Right ventricle myocardium inferior (tissue), 1 donor: ENCODE measurements at regions not wholly inside any gene's neighbourhood (a gene's known extent, or its start where the extent isn't known, plus 50 kb on each side); places are given as distances from the start of the nearest gene placed in this dataset.

Experiments
- ATAC-seq: fragments of 200-7000 bp; cut with Tn5 transposase; one replicate; pipeline ENCODE4 v1.9.1; 2020; ENCODE audit warnings: mild to moderate bottlenecking, moderate library complexity
- DNase-seq: peaks from one replicate; pipeline ENCODE4 v3.0.0; 2021; ENCODE audit errors: missing footprints
- intact Hi-C: fragments of 100-400 bp; cut with DNase I; formaldehyde crosslinking; loops from one replicate; pipeline ENCODE4 v1.11.0; 2022
- donor health status: DM: no; HTN: yes; CAD: no; lungs with severe emphysema.

GRCh38 chr5:6861036-6861435 lies 147.8 kb downstream of the TENT4A start:
- intact Hi-C loops = no loop called here
- ATAC-seq (no peak), DNase-seq (no peak)

GRCh38 chr5:6861667-6862066 lies 148.4 kb downstream of the TENT4A start:
- DNase-seq = no peak
- intact Hi-C loops = no loop called here
- no peak for ATAC-seq

DNA sequence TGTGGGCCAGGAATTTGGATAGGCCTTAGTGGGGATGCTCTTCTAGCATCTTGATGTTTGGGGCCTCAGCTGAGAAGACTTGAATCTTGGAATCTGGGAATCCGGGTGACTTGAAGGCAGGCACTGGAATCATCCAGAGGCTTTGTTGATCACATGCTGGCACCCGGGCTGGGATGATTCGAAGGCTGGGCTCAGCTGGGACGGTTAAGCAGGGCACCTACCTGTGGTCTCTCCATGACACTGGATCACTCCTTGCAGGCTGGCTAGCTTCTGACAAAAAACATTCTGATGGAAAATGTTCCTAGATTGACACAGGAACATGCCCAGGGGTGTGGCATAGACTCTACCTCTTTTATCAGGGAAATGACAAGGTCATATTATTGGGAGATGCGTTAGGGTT lies 149.1 kb downstream of the TENT4A start:
- ATAC-seq (no peak), DNase-seq (no peak)
- intact Hi-C loops = no loop called here

GRCh38 chr5:6867712-6868111 lies 154.5 kb downstream of the TENT4A start:
- DNase-seq (no peak), ATAC-seq (no peak)
- intact Hi-C loops = no loop called here

DNA sequence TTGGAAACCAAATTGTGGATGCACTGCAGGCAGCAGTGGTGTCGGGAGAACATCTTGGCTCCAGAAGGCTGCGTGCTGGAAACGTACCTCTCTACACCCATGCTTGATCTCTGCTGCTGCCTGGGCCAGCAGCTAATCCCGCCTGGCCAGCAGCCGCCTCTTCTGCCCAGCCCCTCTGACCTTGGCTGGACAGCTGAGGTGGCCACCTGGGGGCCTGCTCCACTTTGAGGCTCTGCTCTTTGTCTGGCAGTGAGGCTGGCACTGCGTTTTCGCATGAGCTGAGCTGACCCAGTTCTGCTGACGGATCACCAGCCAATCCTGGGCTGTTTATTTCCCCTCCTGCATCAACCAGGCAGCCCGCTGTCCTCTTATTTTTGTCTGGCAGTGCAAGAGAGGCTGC lies 154.9 kb downstream of the TENT4A start:
- DNase-seq = no peak
- intact Hi-C loops = no loop called here
- no peak for ATAC-seq

- no peak for ATAC-seq
- no peak for DNase-seq
- intact Hi-C loops = no loop called here
Observed at GRCh38 chr5:6868575-6869215, 155.5 kb downstream of the TENT4A start.

DNA sequence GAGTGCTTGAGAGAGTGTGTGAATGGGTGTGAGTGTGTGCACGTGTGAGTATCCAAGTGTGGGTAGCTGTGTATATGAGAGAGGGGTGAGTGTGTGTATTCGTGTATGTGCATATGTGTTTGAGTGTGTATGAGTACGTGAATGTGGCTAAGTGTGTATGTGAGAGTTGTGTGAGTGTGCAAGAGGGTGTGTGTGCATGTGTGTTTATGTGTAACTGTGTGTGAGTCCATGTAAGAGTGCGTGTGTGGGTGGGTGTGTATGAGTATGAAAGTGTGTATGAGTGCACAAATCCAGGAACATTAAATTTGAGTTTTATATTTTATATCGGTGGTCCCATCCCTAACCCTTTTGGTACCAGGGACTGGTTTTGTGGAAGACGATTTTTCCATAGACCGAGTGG lies 156.4 kb downstream of the TENT4A start:
- ATAC-seq (no peak), DNase-seq (no peak)
- intact Hi-C loops = no loop called here

DNA sequence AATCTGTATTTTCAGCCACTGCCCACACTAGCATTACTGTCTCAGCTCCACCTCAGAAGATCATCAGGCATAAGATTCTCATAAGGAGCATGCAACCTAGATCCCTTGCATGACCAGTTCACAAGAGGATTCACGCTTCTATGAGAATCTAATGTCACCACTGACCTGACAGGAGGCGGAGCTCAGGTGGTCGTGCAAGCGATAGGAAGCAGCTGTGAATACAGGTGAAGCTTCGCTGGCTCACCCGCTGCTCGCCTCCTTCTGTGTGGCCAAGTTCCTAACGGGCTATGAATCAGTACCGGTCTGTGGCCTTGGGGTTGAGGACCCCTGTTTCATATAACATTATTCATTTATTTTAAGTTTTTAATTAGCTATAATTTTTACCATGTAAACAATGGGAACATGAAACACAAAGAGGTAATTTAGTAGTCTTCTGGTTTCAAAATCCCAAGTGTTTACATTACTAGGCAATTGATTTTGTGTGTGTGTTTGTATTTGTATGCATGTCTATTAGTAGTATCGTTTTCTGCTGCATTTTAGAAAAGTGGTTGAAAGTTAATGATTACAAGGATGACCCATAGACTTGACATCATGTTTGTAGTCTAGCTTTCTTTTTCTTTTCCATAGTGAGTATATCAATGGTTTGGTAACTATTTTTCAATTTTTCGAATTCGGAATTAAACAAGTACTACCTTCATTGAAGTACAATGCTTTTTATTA lies 159.4 kb downstream of the TENT4A start:
- intact Hi-C loops = no loop called here
- no peak for DNase-seq
- no peak for ATAC-seq

GRCh38 chr5:6873359-6873758 lies 160.1 kb downstream of the TENT4A start:
- intact Hi-C loops = no loop called here
- no peak for ATAC-seq
- no peak for DNase-seq

GRCh38 chr5:6875376-6875775 lies 162.1 kb downstream of the TENT4A start:
- intact Hi-C loops = no loop called here
- ATAC-seq (no peak), DNase-seq (no peak)

DNA sequence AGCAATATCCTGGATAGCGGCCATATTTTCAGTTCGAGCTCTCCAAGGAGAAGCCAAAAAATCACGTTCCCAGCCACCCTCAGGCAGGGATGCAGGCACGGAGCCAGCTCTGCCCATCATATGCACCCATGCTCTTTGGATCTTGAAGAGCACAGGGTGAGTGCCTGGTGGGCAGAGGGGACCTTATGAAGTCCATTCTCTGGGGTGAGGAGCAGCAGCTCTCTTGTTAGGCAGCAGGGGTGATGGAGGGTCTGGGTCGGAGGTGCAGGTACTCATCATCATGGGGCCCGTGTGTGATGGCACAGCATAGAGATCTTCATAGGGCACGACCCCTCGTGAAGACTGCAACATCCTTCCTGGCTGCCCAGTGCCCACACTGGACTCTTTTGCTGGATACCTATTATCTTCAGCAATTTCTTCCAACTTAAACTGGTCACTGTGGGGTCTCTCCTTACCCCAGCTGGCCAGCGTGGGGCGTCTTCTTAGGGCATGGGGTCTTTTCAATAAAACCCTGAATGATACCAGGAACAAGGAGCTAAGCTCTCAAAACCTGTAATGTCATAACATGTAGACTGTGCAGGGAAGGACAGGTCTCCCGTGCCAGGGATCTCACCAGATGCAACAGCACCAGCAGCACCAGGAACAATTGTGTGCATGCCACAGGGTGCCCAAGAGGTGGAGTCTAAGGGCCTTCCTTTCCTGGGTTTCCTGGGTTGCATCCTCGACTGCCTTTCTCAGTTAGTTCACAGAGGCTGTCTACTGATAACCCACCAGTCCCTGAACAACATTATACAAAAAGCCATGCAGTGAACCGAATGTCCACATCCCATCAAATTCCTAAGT lies 165.0 kb downstream of the TENT4A start:
- intact Hi-C loops = no loop called here
- DNase-seq (no peak), ATAC-seq (no peak)

- ATAC-seq (no peak), DNase-seq (no peak)
- intact Hi-C loops = no loop called here
Observed at GRCh38 chr5:6885581-6885980, 172.3 kb downstream of the TENT4A start.

- no peak for DNase-seq
- intact Hi-C loops = no loop called here
- no peak for ATAC-seq
Observed at GRCh38 chr5:6886866-6887265, 173.6 kb downstream of the TENT4A start.

DNA sequence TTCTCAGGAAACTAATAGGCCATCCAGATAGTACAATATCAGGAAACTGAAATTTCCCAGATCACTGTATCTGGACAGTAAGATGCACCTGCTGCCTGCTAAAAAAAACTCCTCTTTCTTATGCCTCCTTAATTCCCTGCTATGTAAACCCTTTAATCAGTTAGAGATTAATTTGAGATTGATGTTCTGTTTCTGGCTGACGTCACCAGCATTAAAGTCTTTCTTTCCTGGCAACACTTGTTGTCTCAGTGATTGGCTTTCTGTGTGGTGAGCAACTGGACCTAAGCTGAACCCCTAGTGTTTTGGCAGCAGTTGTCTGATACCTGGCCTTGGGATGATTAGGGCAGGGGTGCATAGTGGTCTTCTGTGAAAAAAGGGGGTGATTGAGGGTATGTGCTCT lies 175.8 kb downstream of the TENT4A start:
- ATAC-seq = no peak
- intact Hi-C loops = no loop called here
- DNase-seq = no peak

DNA sequence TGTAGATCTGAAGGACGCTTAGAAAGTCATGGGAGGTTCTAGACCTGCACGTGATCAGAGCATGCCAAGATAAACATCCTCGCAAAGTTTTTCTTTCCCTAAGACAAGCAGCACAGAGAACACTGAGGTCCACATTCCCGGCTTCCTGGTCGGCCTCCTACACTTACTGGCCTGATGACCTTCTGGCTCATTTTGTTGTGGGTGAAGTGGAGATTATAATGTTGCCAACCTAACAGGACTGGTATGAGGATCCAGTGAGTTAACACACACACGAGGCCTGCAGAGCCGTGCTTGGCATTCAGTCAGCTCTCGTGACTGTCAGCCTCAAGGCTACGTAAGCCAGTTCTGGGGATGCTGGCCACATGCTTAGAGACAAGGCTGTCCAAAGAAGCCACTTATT lies 186.0 kb downstream of the TENT4A start:
- ATAC-seq (peak; percentile 37), DNase-seq (no peak)
- intact Hi-C loops = no loop called here

DNA sequence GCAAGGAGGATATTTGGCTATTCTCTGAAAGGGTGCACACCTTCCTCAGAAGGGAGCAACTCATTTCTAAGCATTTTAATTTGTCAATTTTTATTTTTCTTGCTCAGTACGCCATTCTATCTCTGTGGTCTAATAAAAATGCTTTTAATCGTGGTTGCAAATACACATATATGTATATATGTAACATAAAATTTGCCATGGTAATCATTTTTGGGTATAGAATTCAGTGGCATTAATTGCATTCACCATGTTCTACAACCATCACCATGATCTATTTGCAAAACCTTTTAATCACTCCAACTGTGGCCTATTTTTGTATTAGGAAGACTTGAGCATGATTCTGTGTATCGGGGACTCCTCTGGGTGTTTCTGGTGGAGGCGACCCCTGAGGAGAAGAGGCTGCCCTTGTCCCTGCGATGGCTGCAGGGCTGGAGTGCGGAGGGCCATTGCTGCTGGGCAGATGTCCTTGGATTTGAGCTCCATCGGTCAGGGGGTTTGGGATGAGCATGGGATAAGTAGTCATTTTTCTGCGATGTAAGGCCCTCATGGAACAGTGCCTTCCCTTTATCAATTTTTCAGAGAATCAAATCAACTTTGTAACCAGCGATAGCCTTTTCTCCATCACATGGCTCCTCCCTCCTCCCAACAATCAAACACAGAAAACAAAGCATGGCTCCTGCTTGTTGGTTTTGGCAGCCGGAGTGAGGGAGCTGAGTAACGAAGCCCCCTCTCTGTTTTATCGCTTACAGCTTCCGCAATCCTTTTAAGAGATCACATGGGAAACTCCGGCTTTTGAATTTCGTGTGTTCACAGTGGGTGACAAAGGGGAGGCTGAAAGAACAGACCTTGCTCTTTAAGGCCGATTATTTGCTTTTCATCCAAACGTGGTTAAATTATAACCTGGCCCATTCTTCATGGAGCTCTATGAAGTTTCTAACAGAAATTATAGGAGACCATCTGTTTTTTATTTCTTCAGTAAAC lies 187.3 kb downstream of the TENT4A start:
- DNase-seq = no peak
- ATAC-seq = no peak
- intact Hi-C loops = no loop called here

DNA sequence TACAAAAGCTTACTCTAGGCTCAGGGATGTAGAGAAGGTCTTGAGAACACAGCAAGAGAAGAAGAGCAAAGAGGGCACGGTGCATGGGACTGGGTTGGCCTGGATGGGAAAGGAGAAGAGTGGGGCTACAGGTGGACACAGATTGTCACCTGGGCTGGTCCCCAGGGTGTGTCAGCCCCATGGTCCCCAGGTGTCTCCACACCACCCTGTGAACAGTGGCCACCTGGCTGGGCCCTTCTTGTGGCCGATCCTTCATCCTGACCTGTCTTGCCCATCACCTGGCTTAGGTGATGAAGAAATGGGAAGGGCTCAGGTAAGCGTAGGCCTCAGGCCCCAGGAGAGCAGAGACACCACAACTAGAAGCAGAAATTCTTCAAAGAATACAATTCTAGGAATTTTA lies 188.9 kb downstream of the TENT4A start:
- ATAC-seq = no peak

GRCh38 chr5:6902597-6902996 lies 189.4 kb downstream of the TENT4A start:
- ATAC-seq (no peak), DNase-seq (no peak)
- intact Hi-C loops = no loop called here

More for the DNA sequence above, 188.9 kb downstream of the TENT4A start:
- intact Hi-C loops = no loop called here
- DNase-seq = no peak

- intact Hi-C loops = no loop called here
- no peak for ATAC-seq
Observed at GRCh38 chr5:6903934-6904333, 190.7 kb downstream of the TENT4A start.

More at GRCh38 chr5:6903934-6904333, 190.7 kb downstream of the TENT4A start:
- no peak for DNase-seq
